Immature natural killer cell (primary cell): ENCODE measurements at regions not wholly inside any gene's neighbourhood (a gene's known extent, or its start where the extent isn't known, plus 50 kb on each side); places are given as distances from the start of the nearest gene placed in this dataset.

Experiments used
- DNase-seq, 3 donors: peaks; one replicate each; pipeline ENCODE4 v3.0.0; 2022; ENCODE audit warnings: mixed read lengths in 1 of 3
- H3K27ac Mint-ChIP-seq, 6 donors: one replicate each; pipeline ENCODE4 v1.8.0; 2020; ENCODE audit warnings: mixed read lengths in 6 of 6, mild to moderate bottlenecking in 5 of 6, inconsistent platforms in 4 of 6, moderate library complexity in 3 of 6
- H3K27me3 Mint-ChIP-seq, 3 donors: one replicate each; pipeline ENCODE4 v1.8.0; 2020 to 2021; ENCODE audit warnings: low read depth in 3 of 3, mild to moderate bottlenecking in 3 of 3, mixed read lengths in 3 of 3, moderate library complexity in 3 of 3, inconsistent platforms in 1 of 3
- H3K36me3 Mint-ChIP-seq, 3 donors: one replicate each; pipeline ENCODE4 v1.8.0; 2020; ENCODE audit warnings: mixed read lengths in 3 of 3, inconsistent platforms in 2 of 3, mild to moderate bottlenecking in 2 of 3
- H3K4me1 Mint-ChIP-seq, 2 donors: one replicate each; pipeline ENCODE4 v1.8.0; 2020; ENCODE audit warnings: inconsistent platforms in 2 of 2, mild to moderate bottlenecking in 2 of 2, mixed read lengths in 2 of 2, moderate library complexity in 1 of 2
- H3K4me3 Mint-ChIP-seq, 5 donors: one replicate each; pipeline ENCODE4 v1.8.0; 2020; ENCODE audit warnings: mild to moderate bottlenecking in 5 of 5, mixed read lengths in 5 of 5, inconsistent platforms in 3 of 5, moderate library complexity in 3 of 5
- H3K9me3 Mint-ChIP-seq, 6 donors: one replicate each; pipeline ENCODE4 v1.8.0; 2020; ENCODE audit warnings: mild to moderate bottlenecking in 6 of 6, mixed read lengths in 6 of 6, inconsistent platforms in 4 of 6, moderate library complexity in 3 of 6

DNA sequence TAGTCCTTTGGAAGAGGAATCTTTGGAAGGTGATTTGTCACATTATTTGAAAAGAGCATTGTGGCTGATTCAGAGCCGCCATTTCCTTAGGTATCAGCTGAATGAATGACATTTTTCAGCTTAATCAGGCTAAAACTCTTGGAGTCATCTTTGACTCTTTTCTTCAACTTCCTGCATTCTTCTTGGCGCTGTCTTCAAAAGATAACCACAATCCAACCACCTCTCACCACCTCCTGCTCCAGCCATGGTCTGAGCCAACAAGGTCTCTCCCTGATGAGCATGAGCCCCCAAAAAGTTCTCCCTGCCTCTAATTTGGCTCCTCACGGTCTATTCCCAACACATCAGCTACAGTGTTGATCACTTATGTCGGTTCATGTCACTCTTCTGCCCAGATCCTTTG lies 297.6 kb upstream of the RUNX1 start:
- H3K4me1 Mint-ChIP-seq = no peaks in the 10 kb centered on the region
- H3K4me3 Mint-ChIP-seq = no peak overlapping the region
- H3K27me3 Mint-ChIP-seq = peaks cover 5 to 11% (median 10%) of the 10 kb centered on the region in 3 donors

DNA sequence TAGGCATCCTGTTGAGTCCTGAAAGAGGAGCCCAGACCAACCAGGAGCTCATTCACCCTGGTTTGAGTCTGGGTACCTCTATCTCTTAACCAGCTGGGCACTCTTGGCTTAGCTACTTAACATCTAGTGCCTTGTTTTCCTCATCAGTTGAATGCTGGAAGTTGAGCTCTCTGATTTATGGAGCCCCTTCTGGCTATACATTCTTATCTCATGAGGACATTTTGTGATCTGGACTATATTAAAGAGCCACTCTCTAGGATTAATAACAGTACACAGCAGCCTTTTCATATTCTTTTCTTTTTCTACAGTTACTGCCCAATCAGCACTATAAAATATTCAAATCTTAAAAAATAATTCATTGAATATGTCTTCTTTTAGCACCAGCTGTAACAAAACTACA lies 296.9 kb upstream of the RUNX1 start:
- no peaks in the 10 kb centered on the region for H3K36me3 Mint-ChIP-seq
- peaks cover 5 to 11% (median 10%) of the 10 kb centered on the region in 3 donors for H3K27me3 Mint-ChIP-seq
- DNase-seq = no peak
- no peaks in the 10 kb centered on the region for H3K9me3 Mint-ChIP-seq
- no peak overlapping the region for H3K4me3 Mint-ChIP-seq
- no peak overlapping the region for H3K27ac Mint-ChIP-seq
- H3K4me1 Mint-ChIP-seq = no peaks in the 10 kb centered on the region

More for the DNA sequence above, 297.6 kb upstream of the RUNX1 start:
- no peak overlapping the region for H3K27ac Mint-ChIP-seq
- DNase-seq = no peak
- no peaks in the 10 kb centered on the region for H3K36me3 Mint-ChIP-seq
- no peaks in the 10 kb centered on the region for H3K9me3 Mint-ChIP-seq

DNA sequence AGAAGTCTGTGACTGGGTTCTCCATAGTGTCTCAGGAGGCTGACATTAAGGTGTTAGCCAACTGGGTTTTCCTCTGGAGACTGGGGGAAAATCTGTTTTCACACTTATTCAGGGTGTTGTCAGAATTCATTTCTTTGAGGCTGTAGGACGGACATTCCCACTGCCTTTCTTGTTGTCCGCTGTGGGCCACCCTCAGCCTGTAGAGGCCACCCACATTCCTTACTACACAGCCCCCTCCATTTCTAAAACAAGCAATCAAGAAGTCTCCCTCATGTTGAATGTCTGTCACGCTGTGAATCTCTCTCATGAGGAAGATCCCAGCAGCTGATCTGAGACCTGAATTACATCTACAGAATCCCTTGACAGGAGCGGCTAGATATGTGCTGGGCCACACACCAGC lies 295.5 kb upstream of the RUNX1 start:
- H3K27ac Mint-ChIP-seq = no peak overlapping the region
- H3K36me3 Mint-ChIP-seq = no peaks in the 10 kb centered on the region
- H3K27me3 Mint-ChIP-seq = peaks cover 5 to 13% (median 9%) of the 10 kb centered on the region in 3 donors
- H3K9me3 Mint-ChIP-seq = no peaks in the 10 kb centered on the region
- no peaks in the 10 kb centered on the region for H3K4me1 Mint-ChIP-seq
- no peak overlapping the region for H3K4me3 Mint-ChIP-seq
- DNase-seq = no peak

DNA sequence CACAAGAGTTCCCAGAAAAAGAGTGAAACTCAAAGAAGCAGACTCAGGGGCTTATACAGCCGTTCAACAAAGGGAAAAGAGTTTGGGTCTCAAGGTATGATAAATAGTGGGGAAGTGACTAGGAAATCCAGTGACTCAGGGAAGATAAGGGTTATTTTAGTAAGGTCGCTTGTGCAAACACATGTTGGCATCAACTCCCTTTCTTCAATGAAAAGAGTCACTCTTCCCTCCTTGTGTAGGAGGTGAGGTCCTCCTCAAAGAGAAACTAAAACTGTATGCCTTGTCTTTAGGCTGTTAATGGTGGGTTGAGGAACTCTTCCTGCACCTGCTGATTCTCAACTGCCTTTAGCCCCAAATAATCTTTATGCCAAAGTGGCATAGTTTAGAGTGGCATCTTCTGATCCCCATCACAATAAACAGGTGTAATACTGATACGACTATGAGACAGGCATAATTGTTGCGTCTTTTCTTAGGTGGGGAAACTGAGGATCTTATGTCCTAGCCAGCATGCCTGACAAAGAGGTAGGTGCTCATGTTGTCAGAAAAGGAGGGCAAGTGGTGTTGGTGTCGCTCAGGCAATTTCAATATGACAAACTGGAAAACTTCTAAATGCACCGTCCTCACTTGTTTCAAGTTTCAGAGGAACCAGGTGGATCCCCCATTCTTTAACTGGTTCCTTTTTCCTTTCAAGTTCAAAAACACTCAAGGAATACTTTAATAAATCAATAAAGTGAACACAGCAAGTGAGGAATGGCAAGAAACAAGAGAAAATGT lies 294.1 kb upstream of the RUNX1 start:
- DNase-seq = no peak
- no peaks in the 10 kb centered on the region for H3K4me1 Mint-ChIP-seq
- H3K4me3 Mint-ChIP-seq = peak overlapping the region in 1 of 5 donors; percentile 49
- peaks cover 5 to 13% (median 8%) of the 10 kb centered on the region in 3 donors for H3K27me3 Mint-ChIP-seq
- no peaks in the 10 kb centered on the region for H3K36me3 Mint-ChIP-seq
- no peak overlapping the region for H3K27ac Mint-ChIP-seq
- H3K9me3 Mint-ChIP-seq = no peaks in the 10 kb centered on the region

DNA sequence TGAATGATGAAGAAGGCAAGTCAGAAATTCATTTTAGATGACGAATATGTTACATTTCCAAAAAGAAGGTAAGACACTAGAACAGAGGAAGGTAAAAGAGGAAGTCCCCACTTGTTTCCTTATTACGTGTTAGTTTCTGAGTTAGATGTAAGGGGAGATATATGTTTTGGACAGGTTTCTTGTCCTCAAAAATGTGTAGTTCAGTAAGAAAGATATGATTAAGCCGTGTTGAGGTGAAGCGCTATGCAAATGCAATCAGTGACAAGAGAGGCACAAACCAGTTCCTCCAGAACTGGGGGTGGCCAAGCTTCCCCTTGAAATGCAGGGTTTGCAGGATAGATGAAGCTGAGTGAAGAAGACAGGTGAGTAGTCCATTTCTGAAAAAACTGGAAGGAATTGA lies 293.3 kb upstream of the RUNX1 start:
- Mint-ChIP-seq H3K36me3 (no peaks in the 10 kb centered on the region), H3K4me1 (no peaks in the 10 kb centered on the region), H3K9me3 (no peaks in the 10 kb centered on the region), H3K4me3 (peak overlapping the region in 1 of 5 donors; percentile 49), H3K27me3 (peaks cover 4 to 9% (median 8%) of the 10 kb centered on the region in 3 donors), H3K27ac (no peak overlapping the region)
- no peak for DNase-seq

DNA sequence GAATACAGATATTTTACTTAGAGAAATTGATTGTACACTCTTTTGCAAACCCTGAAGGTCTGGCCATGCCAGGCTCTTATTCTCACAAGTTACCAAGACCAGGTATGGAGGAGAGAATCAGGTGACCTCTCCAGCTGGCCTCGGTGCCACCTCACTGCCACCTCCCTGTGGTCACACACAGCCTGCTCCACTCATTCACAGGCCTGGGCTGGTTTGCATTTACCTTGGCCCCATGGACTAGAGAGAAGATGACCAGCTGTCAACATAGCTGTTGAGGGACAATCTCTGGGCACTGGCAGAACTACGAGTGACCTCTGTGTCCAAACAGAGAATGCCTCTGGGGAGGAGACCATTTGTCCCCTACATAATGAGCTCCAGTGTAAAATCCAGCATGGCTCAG lies 291.2 kb upstream of the RUNX1 start:
- DNase-seq = peak in 1 of 3 donors; percentile 9
- H3K27ac Mint-ChIP-seq = no peak overlapping the region
- no peaks in the 10 kb centered on the region for H3K9me3 Mint-ChIP-seq
- H3K36me3 Mint-ChIP-seq = no peaks in the 10 kb centered on the region
- no peaks in the 10 kb centered on the region for H3K4me1 Mint-ChIP-seq
- peaks cover 3 to 5% (median 5%) of the 10 kb centered on the region in 3 donors for H3K27me3 Mint-ChIP-seq
- no peak overlapping the region for H3K4me3 Mint-ChIP-seq

DNA sequence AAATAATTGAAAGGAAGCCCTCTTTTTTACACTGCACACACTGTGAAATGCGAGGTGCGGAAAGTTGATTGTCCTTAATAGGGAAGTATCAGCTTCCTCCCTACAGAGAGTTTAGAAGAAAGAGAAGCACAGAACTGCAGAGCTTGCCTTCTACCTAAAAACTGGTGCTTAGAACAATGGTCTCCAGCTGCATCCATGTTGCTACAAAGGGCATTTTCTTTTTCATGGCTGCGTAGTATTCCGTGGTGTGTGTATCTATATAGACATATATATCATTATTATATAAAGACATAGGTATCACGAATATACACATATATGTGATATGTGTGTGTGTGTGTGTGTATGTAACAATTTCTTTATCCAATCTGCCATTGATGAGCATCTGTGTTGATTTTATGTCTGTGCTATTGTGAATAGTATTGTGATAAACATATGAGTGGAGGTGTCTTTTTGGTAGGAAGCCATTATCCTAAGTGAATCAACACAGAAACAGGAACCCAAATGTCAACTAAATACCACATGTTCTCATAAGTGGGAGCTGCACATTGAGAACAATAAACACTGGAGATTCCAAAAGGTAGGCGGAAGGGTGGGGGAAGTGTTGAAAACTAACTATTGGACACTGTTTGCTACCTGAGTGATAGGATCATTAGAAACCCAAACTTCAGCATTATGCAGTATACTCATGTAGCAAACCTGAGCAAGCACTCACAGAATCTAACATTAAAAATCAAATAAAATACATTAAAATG lies 290.0 kb upstream of the RUNX1 start:
- no peaks in the 10 kb centered on the region for H3K36me3 Mint-ChIP-seq
- DNase-seq = no peak
- peaks cover 2 to 5% (median 3%) of the 10 kb centered on the region in 3 donors for H3K27me3 Mint-ChIP-seq
- H3K27ac Mint-ChIP-seq = no peak overlapping the region
- H3K4me3 Mint-ChIP-seq = no peak overlapping the region
- no peaks in the 10 kb centered on the region for H3K9me3 Mint-ChIP-seq
- no peaks in the 10 kb centered on the region for H3K4me1 Mint-ChIP-seq

DNA sequence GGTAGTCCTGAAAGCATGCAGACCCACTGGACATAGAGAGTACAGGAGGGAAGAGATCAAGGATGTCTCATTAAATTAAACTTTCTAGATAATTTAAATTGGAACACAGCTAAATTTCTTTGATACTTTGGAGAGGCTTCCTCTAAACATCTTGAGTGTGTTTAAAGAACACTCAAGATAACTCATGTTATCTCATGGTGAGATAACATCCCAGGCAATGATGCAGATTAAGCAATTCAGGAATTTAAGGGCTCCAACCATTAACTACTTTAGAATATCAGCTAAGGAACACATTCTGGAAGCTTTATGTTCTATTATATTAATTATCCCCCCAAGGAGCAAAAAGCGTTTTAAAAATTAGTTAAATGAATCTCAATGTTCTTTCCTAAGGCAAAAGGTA lies 289.2 kb upstream of the RUNX1 start:
- no peak overlapping the region for H3K27ac Mint-ChIP-seq

DNA sequence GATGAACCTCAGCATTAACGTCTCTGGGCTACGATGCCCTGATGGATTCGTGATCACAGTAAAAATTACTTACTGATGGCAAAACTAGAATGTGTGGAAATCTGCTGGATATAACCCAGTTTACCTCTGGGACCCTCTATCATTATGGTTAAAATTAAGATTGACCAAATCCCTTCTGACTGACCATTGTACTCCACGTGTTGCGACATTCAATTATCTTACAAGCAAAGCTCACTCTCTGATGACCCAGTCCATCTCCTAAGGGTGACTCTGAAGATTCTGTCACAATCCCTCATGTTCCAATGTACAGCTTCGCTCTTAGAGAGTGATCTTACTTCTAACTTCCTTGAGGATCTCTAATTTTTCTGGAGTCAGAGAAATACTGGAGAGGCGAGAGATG lies 288.5 kb upstream of the RUNX1 start:
- Mint-ChIP-seq H3K9me3 (no peaks in the 10 kb centered on the region), H3K4me1 (no peaks in the 10 kb centered on the region), H3K4me3 (no peak overlapping the region), H3K36me3 (no peaks in the 10 kb centered on the region), H3K27me3 (peaks cover 2 to 5% (median 3%) of the 10 kb centered on the region in 3 donors), H3K27ac (no peak overlapping the region)
- no peak for DNase-seq

More for the DNA sequence above, 289.2 kb upstream of the RUNX1 start:
- H3K27me3 Mint-ChIP-seq = peaks cover 2 to 5% (median 3%) of the 10 kb centered on the region in 3 donors
- H3K9me3 Mint-ChIP-seq = no peaks in the 10 kb centered on the region
- no peak overlapping the region for H3K4me3 Mint-ChIP-seq
- DNase-seq = no peak
- no peaks in the 10 kb centered on the region for H3K36me3 Mint-ChIP-seq
- H3K4me1 Mint-ChIP-seq = no peaks in the 10 kb centered on the region

DNA sequence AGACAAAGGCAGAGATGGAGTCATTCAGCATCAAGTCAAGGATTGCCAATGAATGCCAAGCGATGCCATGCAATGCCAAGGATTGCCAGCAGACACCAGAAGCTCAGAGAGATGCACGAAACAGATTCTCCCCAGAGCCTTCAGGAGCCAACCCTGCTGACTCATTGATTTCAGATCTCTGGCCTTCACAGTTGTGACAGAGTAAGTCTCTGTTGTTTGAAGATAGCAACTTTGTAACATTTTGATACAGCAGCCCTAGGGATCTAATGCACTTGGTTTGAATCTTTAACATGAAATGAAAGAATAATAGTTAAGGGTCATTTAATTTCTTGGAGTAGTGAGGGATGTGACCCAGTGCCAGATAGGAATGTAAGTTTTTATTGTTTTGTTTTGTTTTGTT lies 287.4 kb upstream of the RUNX1 start:
- Mint-ChIP-seq H3K27ac (no peak overlapping the region), H3K9me3 (peaks cover 0 to 2% (median 0%) of the 10 kb centered on the region in 6 donors), H3K4me3 (no peak overlapping the region), H3K4me1 (no peaks in the 10 kb centered on the region), H3K27me3 (peaks cover 2 to 8% (median 4%) of the 10 kb centered on the region in 3 donors), H3K36me3 (no peaks in the 10 kb centered on the region)
- no peak for DNase-seq

DNA sequence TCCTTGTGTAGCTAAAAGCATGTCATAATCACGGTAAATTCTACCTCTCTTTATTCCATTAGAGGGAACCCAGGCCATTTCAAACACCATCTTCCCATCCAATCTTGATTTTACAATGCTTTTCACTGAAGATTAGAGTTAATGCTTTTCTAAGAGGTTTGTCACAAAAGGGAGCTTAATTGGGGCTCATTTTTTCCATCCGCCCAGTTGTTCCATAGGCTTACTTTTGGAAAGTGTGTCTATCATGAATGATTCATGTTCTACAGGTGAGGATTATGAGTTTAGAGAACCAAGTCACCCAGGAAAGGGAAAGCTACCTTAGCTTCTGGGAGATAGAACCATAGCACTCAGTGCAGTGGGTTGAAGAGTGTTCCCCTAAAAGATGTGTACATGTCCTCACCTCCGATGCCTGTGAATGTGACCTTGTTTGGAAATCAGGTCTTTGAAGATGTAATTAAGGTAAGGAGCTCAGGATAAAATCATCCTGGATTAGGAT lies 286.9 kb upstream of the RUNX1 start:
- Mint-ChIP-seq H3K27ac (no peak overlapping the region), H3K36me3 (no peaks in the 10 kb centered on the region), H3K9me3 (peaks cover 0 to 2% (median 0%) of the 10 kb centered on the region in 6 donors), H3K4me1 (no peaks in the 10 kb centered on the region), H3K4me3 (no peak overlapping the region), H3K27me3 (peaks cover 2 to 10% (median 5%) of the 10 kb centered on the region in 3 donors)
- no peak for DNase-seq

DNA sequence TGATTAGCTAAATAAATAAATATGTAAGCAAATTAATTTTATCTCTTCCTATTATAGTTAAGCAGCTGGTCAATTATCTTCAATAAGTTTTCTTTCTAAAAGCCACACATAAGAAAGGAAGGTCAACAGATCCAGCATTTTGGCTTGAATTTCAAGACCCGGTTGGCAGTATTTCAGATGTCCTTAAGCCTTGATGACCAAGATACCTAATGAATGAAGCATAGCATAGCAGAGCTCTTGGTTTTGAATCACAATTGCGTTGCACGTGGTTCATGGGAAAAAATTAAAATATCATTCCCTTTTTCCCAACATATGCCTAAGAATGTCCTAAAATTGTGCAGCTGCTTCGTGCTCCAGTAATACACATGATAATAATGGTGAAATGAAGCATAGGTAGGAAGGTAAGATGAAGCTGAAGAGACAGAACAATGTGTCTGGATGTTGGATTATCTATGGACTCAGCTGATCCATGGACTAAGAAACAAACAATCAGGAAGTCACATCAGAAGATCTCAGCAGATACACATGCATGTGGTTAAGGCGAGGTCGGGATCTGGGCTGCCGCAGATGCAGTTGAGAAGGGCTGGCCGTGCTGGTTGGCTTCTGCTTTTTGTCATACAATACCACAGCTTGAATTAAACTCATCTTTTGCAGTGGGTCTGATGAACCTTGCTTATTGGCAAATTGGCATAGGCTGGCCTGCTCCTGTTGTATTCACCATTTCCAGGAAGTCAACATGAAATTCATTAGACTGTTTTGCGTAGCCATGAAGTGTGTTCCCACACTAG lies 284.9 kb upstream of the RUNX1 start:
- Mint-ChIP-seq H3K27me3 (peaks cover 2 to 9% (median 4%) of the 10 kb centered on the region in 3 donors), H3K4me1 (no peaks in the 10 kb centered on the region), H3K36me3 (no peaks in the 10 kb centered on the region), H3K9me3 (peaks cover 0 to 2% (median 0%) of the 10 kb centered on the region in 6 donors), H3K4me3 (no peak overlapping the region), H3K27ac (no peak overlapping the region)
- no peak for DNase-seq

DNA sequence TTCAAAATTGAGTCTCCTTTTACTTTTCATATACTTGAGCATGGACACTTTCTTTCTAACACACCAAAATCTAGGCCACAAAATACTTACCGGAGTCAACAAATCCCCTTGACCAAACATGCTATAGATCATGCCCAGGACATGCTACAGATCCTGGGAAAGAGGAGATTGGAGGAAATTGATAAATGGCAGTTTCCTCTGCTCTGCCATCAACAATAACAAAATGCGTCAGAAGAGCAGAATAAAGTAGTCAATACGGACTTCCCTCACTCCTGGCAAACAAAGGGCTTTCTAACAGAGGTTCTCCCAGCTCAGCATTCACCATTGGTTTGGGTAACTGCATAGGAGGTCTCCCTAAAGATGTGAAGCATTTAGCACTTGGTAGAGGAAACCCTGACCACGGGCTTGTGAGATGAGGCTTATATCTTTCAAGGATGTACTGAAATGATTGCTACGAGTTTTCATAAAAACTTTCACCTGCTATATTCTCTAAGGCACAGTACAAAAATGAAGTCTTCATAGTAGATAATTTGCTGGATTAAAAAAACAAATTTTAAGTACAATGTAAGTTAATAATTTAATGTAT lies 283.8 kb upstream of the RUNX1 start:
- Mint-ChIP-seq H3K27ac (no peak overlapping the region), H3K4me1 (no peaks in the 10 kb centered on the region), H3K36me3 (no peaks in the 10 kb centered on the region), H3K27me3 (peaks cover 2 to 11% (median 4%) of the 10 kb centered on the region in 3 donors), H3K9me3 (peaks cover 0 to 2% (median 0%) of the 10 kb centered on the region in 6 donors), H3K4me3 (no peak overlapping the region)
- DNase-seq = no peak
